ENCODE measurements at regions not wholly inside any gene's neighbourhood (a gene's known extent, or its start where the extent isn't known, plus 50 kb on each side); places are given as distances from the start of the nearest gene placed in this dataset.
A peak's percentile ranks its signal among the peaks of the same experiment; 100 is the strongest.

- H3K9me2 ChIP-seq (ENCODE audit: insufficient read depth), result no peaks in the 10 kb centered on the region
- H3K36me3 ChIP-seq (ENCODE audit: control insufficient read depth in 1 of 2, insufficient read depth in 2 of 2, low read length in 2 of 2), result no peaks in the 10 kb centered on the region
- H3K4me1 ChIP-seq (ENCODE audit: control insufficient read depth in 1 of 2, insufficient read depth in 2 of 2, low read length in 2 of 2), result peaks cover 58 to 84% of the 10 kb centered on the region in 2 experiments
- ATAC-seq (no peak), DNase-seq (ENCODE audit: low read depth, low spot score) (no peak)
- H3K9me3 ChIP-seq (ENCODE audit: control insufficient read depth in 1 of 2, insufficient read depth in 1 of 2, low read depth in 1 of 2, low read length in 2 of 2), result no peaks in the 10 kb centered on the region
- no TSS peak for BruUV-seq (replicated peaks)
- CTCF ChIA-PET, result no interaction called here
- no peak overlapping the region for H2AFZ ChIP-seq (ENCODE audit: low read depth, low read length, poor library complexity, severe bottlenecking)
- H3K27me3 ChIP-seq (ENCODE audit: insufficient read depth, low read length), result no peaks in the 10 kb centered on the region
- peak overlapping the region; percentile 43 for H3K4me2 ChIP-seq (ENCODE audit: low read length)
- no peak overlapping the region for H3K4me3 ChIP-seq (replicated peaks in 1 of 2; ENCODE audit: low read depth in 1 of 2, low read length in 2 of 2)
- H3K79me2 ChIP-seq (ENCODE audit: insufficient read depth, low read length), result no peaks in the 10 kb centered on the region
- TF ChIP-seq EGR1 (IDR thresholded peaks at IDR 0.05; ENCODE audit: low read depth) (no peak), FOSL1 (IDR thresholded peaks at IDR 0.05; ENCODE audit: low read depth) (no peak), RAD21 (IDR thresholded peaks at IDR 0.05; ENCODE audit: low read depth) (no peak), YY1 (IDR thresholded peaks at IDR 0.05; ENCODE audit: extremely low read depth, insufficient replicate concordance, low read depth, low read length) (no peak), SP1 (IDR thresholded peaks at IDR 0.05; ENCODE audit: low read depth) (no peak)
- POLR2A ChIA-PET, result interaction anchor here (2.1 kb wide), 1 partner anchor 24 kb away, joined by 8 read pairs; no protein-coding TSS in a partner anchor
- RAD21 ChIA-PET (ENCODE audit: low non-redundant PET in 1 of 2, low total read pairs in 2 of 2, uncharacterized antibody in 2 of 2, unreplicated experiment in 2 of 2), result no interaction called here
- intact Hi-C loops (cut with micrococcal nuclease), result no loop called here
- no peaks in the 10 kb centered on the region for H4K20me1 ChIP-seq (ENCODE audit: insufficient read depth)
- no peak overlapping the region; the same call in 1 of the 2 replicates for H3K27ac ChIP-seq (ENCODE audit: low read depth, low read length)
- peak overlapping the region; percentile 50 for H3K9ac ChIP-seq (ENCODE audit: low read length)
Measured at GRCh38 chr7:116418524-116418923, 81.0 kb upstream of the CAV2 start.

GRCh38 chr7:116420003-116420402, 79.5 kb upstream of the CAV2 start:
- Histone ChIP-seq H3K9ac (ENCODE audit: low read length) (no peak overlapping the region), H4K20me1 (ENCODE audit: insufficient read depth) (no peaks in the 10 kb centered on the region), H3K27ac (ENCODE audit: low read depth, low read length) (no peak overlapping the region; the same call in 1 of the 2 replicates), H3K4me2 (ENCODE audit: low read length) (no peak overlapping the region), H3K36me3 (ENCODE audit: control insufficient read depth in 1 of 2, insufficient read depth in 2 of 2, low read length in 2 of 2) (no peaks in the 10 kb centered on the region), H3K9me2 (ENCODE audit: insufficient read depth) (no peaks in the 10 kb centered on the region), H2AFZ (ENCODE audit: low read depth, low read length, poor library complexity, severe bottlenecking) (no peak overlapping the region), H3K79me2 (ENCODE audit: insufficient read depth, low read length) (no peaks in the 10 kb centered on the region), H3K4me3 (replicated peaks in 1 of 2; ENCODE audit: low read depth in 1 of 2, low read length in 2 of 2) (no peak overlapping the region), H3K27me3 (ENCODE audit: insufficient read depth, low read length) (no peaks in the 10 kb centered on the region), H3K4me1 (ENCODE audit: control insufficient read depth in 1 of 2, insufficient read depth in 2 of 2, low read length in 2 of 2) (peaks cover 73 to 96% of the 10 kb centered on the region in 2 experiments), H3K9me3 (ENCODE audit: control insufficient read depth in 1 of 2, insufficient read depth in 1 of 2, low read depth in 1 of 2, low read length in 2 of 2) (no peaks in the 10 kb centered on the region)
- RAD21 ChIA-PET (ENCODE audit: low non-redundant PET in 1 of 2, low total read pairs in 2 of 2, uncharacterized antibody in 2 of 2, unreplicated experiment in 2 of 2), result no interaction called here
- intact Hi-C loops (cut with micrococcal nuclease), result loop anchor here (10.0 kb wide), 1 partner anchor 165 kb away; no protein-coding TSS in a partner anchor
- DNase-seq (ENCODE audit: low read depth, low spot score), result no peak
- CTCF ChIA-PET, result no interaction called here
- POLR2A ChIA-PET, result no interaction called here
- ATAC-seq, result no peak
- no peak for TF ChIP-seq CTCF (IDR thresholded peaks at IDR 0.05 in 2 of 3, conservative IDR thresholded peaks at IDR 0.05 in 1 of 3; ENCODE audit: borderline replicate concordance in 1 of 3, insufficient read depth in 1 of 3, low read depth in 2 of 3, low read length in 2 of 3)
- TF ChIP-seq JUND (IDR thresholded peaks at IDR 0.05), result no peak
- TF ChIP-seq EGR1 (IDR thresholded peaks at IDR 0.05; ENCODE audit: low read depth), result no peak
- no TSS peak for BruUV-seq (replicated peaks)

All from HCT116 (cell line).